ENCODE measurements at regions not wholly inside any gene's neighbourhood (a gene's known extent, or its start where the extent isn't known, plus 50 kb on each side); places are given as distances from the start of the nearest gene placed in this dataset.

- Histone ChIP-seq H3K4me1 (ENCODE audit: control extremely low read depth in 1 of 4, control insufficient read depth in 4 of 4, insufficient read depth in 4 of 4, low read length in 3 of 4) (no peaks in the 10 kb centered on the region), H3K27me3 (replicated peaks in 2 of 5; ENCODE audit: control insufficient read depth in 4 of 5, insufficient read depth in 5 of 5, low read length in 4 of 5) (peaks cover 2 to 37% (median 8%) of the 10 kb centered on the region in 5 experiments), H3K36me3 (ENCODE audit: control insufficient read depth in 4 of 4, insufficient read depth in 4 of 4, low read length in 3 of 4) (no peaks in the 10 kb centered on the region), H3K27ac (ENCODE audit: insufficient read depth in 1 of 2, low read depth in 1 of 2, low read length in 2 of 2, poor library complexity in 1 of 2, severe bottlenecking in 2 of 2) (no peak overlapping the region), H3K9me3 (ENCODE audit: control extremely low read depth in 1 of 5, control insufficient read depth in 4 of 5, insufficient read depth in 2 of 5, low read depth in 1 of 5, low read length in 4 of 5) (peaks cover 0 to 5% (median 3%) of the 10 kb centered on the region in 5 experiments), H3K4me3 (ENCODE audit: control insufficient read depth in 1 of 7, extremely low read depth in 1 of 7, insufficient read depth in 4 of 7, low read depth in 2 of 7, low read length in 6 of 7) (no peak overlapping the region)
- WGBS (ENCODE audit: insufficient coverage): 98% methylated on average over 12 of the region's 14 CpGs
- no peak for DNase-seq
- ChIA-PET POLR2A (no interaction called here), CTCF (interaction anchor here (1.1 kb wide), 1 partner anchor 25 kb away, joined by 3 read pairs; no protein-coding TSS in a partner anchor)
Measured at GRCh38 chr9:126128494-126129142, 198.0 kb upstream of the MVB12B start.

GRCh38 chr9:126131066-126132010, 195.3 kb upstream of the MVB12B start:
- Histone ChIP-seq H3K36me3 (ENCODE audit: control insufficient read depth in 4 of 4, insufficient read depth in 4 of 4, low read length in 3 of 4) (no peaks in the 10 kb centered on the region), H3K27me3 (replicated peaks in 2 of 5; ENCODE audit: control insufficient read depth in 4 of 5, insufficient read depth in 5 of 5, low read length in 4 of 5) (peaks cover 0 to 26% (median 10%) of the 10 kb centered on the region in 5 experiments), H3K9me3 (ENCODE audit: control extremely low read depth in 1 of 5, control insufficient read depth in 4 of 5, insufficient read depth in 2 of 5, low read depth in 1 of 5, low read length in 4 of 5) (peaks cover 2 to 8% (median 4%) of the 10 kb centered on the region in 5 experiments), H3K4me1 (ENCODE audit: control extremely low read depth in 1 of 4, control insufficient read depth in 4 of 4, insufficient read depth in 4 of 4, low read length in 3 of 4) (no peaks in the 10 kb centered on the region), H3K27ac (ENCODE audit: insufficient read depth in 1 of 2, low read depth in 1 of 2, low read length in 2 of 2, poor library complexity in 1 of 2, severe bottlenecking in 2 of 2) (no peak overlapping the region), H3K4me3 (ENCODE audit: control insufficient read depth in 1 of 7, extremely low read depth in 1 of 7, insufficient read depth in 4 of 7, low read depth in 2 of 7, low read length in 6 of 7) (no peak overlapping the region)
- ChIA-PET POLR2A (no interaction called here), CTCF (interaction anchor here (1.0 kb wide), 1 partner anchor 19 kb away, joined by 3 read pairs; no protein-coding TSS in a partner anchor)
- DNase-seq: no peak
- 92% methylated on average over 12 of the region's 16 CpGs for WGBS (ENCODE audit: insufficient coverage)

- Histone ChIP-seq H3K27me3 (replicated peaks in 2 of 5; ENCODE audit: control insufficient read depth in 4 of 5, insufficient read depth in 5 of 5, low read length in 4 of 5) (peaks cover 0 to 14% (median 5%) of the 10 kb centered on the region in 5 experiments), H3K4me3 (ENCODE audit: control insufficient read depth in 1 of 7, extremely low read depth in 1 of 7, insufficient read depth in 4 of 7, low read depth in 2 of 7, low read length in 6 of 7) (no peak overlapping the region), H3K36me3 (ENCODE audit: control insufficient read depth in 4 of 4, insufficient read depth in 4 of 4, low read length in 3 of 4) (no peaks in the 10 kb centered on the region), H3K27ac (ENCODE audit: insufficient read depth in 1 of 2, low read depth in 1 of 2, low read length in 2 of 2, poor library complexity in 1 of 2, severe bottlenecking in 2 of 2) (no peak overlapping the region), H3K9me3 (ENCODE audit: control extremely low read depth in 1 of 5, control insufficient read depth in 4 of 5, insufficient read depth in 2 of 5, low read depth in 1 of 5, low read length in 4 of 5) (peaks cover 3 to 14% (median 6%) of the 10 kb centered on the region in 5 experiments), H3K4me1 (ENCODE audit: control extremely low read depth in 1 of 4, control insufficient read depth in 4 of 4, insufficient read depth in 4 of 4, low read length in 3 of 4) (no peaks in the 10 kb centered on the region)
- ChIA-PET CTCF (no interaction called here), POLR2A (no interaction called here)
- DNase-seq: peak in 1 of 3 donors; percentile 15
Measured at GRCh38 chr9:126132746-126133145, 193.9 kb upstream of the MVB12B start.

GRCh38 chr9:126144196-126144595, 182.4 kb upstream of the MVB12B start:
- Histone ChIP-seq H3K27me3 (replicated peaks in 2 of 5; ENCODE audit: control insufficient read depth in 4 of 5, insufficient read depth in 5 of 5, low read length in 4 of 5) (peaks cover 0 to 2% (median 0%) of the 10 kb centered on the region in 5 experiments), H3K9me3 (ENCODE audit: control extremely low read depth in 1 of 5, control insufficient read depth in 4 of 5, insufficient read depth in 2 of 5, low read depth in 1 of 5, low read length in 4 of 5) (peaks cover 0 to 2% (median 0%) of the 10 kb centered on the region in 5 experiments), H3K4me3 (ENCODE audit: control insufficient read depth in 1 of 7, extremely low read depth in 1 of 7, insufficient read depth in 4 of 7, low read depth in 2 of 7, low read length in 6 of 7) (no peak overlapping the region), H3K27ac (ENCODE audit: insufficient read depth in 1 of 2, low read depth in 1 of 2, low read length in 2 of 2, poor library complexity in 1 of 2, severe bottlenecking in 2 of 2) (no peak overlapping the region), H3K4me1 (ENCODE audit: control extremely low read depth in 1 of 4, control insufficient read depth in 4 of 4, insufficient read depth in 4 of 4, low read length in 3 of 4) (peaks cover 3 to 18% (median 17%) of the 10 kb centered on the region in 4 experiments), H3K36me3 (ENCODE audit: control insufficient read depth in 4 of 4, insufficient read depth in 4 of 4, low read length in 3 of 4) (no peaks in the 10 kb centered on the region)
- WGBS (ENCODE audit: insufficient coverage): no CpG with 5 or more reads among the region's 1 CpG
- ChIA-PET POLR2A (no interaction called here), CTCF (no interaction called here)
- no peak for DNase-seq

GRCh38 chr9:126144603-126145456, 181.8 kb upstream of the MVB12B start:
- ChIA-PET CTCF (interaction anchor here (1.6 kb wide), 2 partner anchors 9 to 85 kb away, joined by 4 to 6 read pairs; no protein-coding TSS in a partner anchor), POLR2A (no interaction called here)
- H3K36me3 ChIP-seq (ENCODE audit: control insufficient read depth in 4 of 4, insufficient read depth in 4 of 4, low read length in 3 of 4): no peaks in the 10 kb centered on the region
- H3K27ac ChIP-seq (ENCODE audit: insufficient read depth in 1 of 2, low read depth in 1 of 2, low read length in 2 of 2, poor library complexity in 1 of 2, severe bottlenecking in 2 of 2): no peak overlapping the region
- peaks cover 0 to 2% (median 0%) of the 10 kb centered on the region in 5 experiments for H3K27me3 ChIP-seq (replicated peaks in 2 of 5; ENCODE audit: control insufficient read depth in 4 of 5, insufficient read depth in 5 of 5, low read length in 4 of 5)
- H3K4me3 ChIP-seq (ENCODE audit: control insufficient read depth in 1 of 7, extremely low read depth in 1 of 7, insufficient read depth in 4 of 7, low read depth in 2 of 7, low read length in 6 of 7): no peak overlapping the region
- no peaks in the 10 kb centered on the region for H3K9me3 ChIP-seq (ENCODE audit: control extremely low read depth in 1 of 5, control insufficient read depth in 4 of 5, insufficient read depth in 2 of 5, low read depth in 1 of 5, low read length in 4 of 5)
- peaks cover 3 to 18% (median 17%) of the 10 kb centered on the region in 4 experiments for H3K4me1 ChIP-seq (ENCODE audit: control extremely low read depth in 1 of 4, control insufficient read depth in 4 of 4, insufficient read depth in 4 of 4, low read length in 3 of 4)
- no peak for DNase-seq
- 97% methylated on average over 11 of the region's 11 CpGs for WGBS (ENCODE audit: insufficient coverage)

- CTCF ChIA-PET: interaction anchor here (0.5 to 1.6 kb wide), 4 partner anchors 10 to 84 kb away, joined by 3 to 6 read pairs (median 4); no protein-coding TSS in a partner anchor
- H3K4me1 ChIP-seq (ENCODE audit: control extremely low read depth in 1 of 4, control insufficient read depth in 4 of 4, insufficient read depth in 4 of 4, low read length in 3 of 4): peaks cover 3 to 18% (median 17%) of the 10 kb centered on the region in 4 experiments
- POLR2A ChIA-PET: interaction anchor here (0.6 kb wide), 1 partner anchor 75 kb away, joined by 3 read pairs; no protein-coding TSS in a partner anchor
- no peak overlapping the region for H3K27ac ChIP-seq (ENCODE audit: insufficient read depth in 1 of 2, low read depth in 1 of 2, low read length in 2 of 2, poor library complexity in 1 of 2, severe bottlenecking in 2 of 2)
- DNase-seq: no peak
- H3K36me3 ChIP-seq (ENCODE audit: control insufficient read depth in 4 of 4, insufficient read depth in 4 of 4, low read length in 3 of 4): no peaks in the 10 kb centered on the region
- peaks cover 0 to 2% (median 0%) of the 10 kb centered on the region in 5 experiments for H3K27me3 ChIP-seq (replicated peaks in 2 of 5; ENCODE audit: control insufficient read depth in 4 of 5, insufficient read depth in 5 of 5, low read length in 4 of 5)
- H3K9me3 ChIP-seq (ENCODE audit: control extremely low read depth in 1 of 5, control insufficient read depth in 4 of 5, insufficient read depth in 2 of 5, low read depth in 1 of 5, low read length in 4 of 5): no peaks in the 10 kb centered on the region
- WGBS (ENCODE audit: insufficient coverage): 80% methylated on average over 3 of the region's 4 CpGs
- peak overlapping the region in 3 of 7 experiments; percentile 37 to 52 (median 48) for H3K4me3 ChIP-seq (ENCODE audit: control insufficient read depth in 1 of 7, extremely low read depth in 1 of 7, insufficient read depth in 4 of 7, low read depth in 2 of 7, low read length in 6 of 7)
Measured at GRCh38 chr9:126145887-126146253, 180.8 kb upstream of the MVB12B start.
